ENCODE measurements at regions not wholly inside any gene's neighbourhood (a gene's known extent, or its start where the extent isn't known, plus 50 kb on each side); places are given as distances from the start of the nearest gene placed in this dataset.

GRCh38 chr17:71269201-71269600 lies 851.6 kb upstream of the SOX9 start:
- Histone ChIP-seq H3K36me3 (no peaks in the 10 kb centered on the region), H3K4me1 (no peaks in the 10 kb centered on the region), H3K27me3 (no peaks in the 10 kb centered on the region), H3K27ac (replicated peaks in 1 of 4) (no peak overlapping the region), H3K9me3 (peaks cover 0 to 29% (median 23%) of the 10 kb centered on the region in 4 donors), H3K4me3 (no peak overlapping the region)
- intact Hi-C loops (cut with DNase I), result no loop called here
- TF ChIP-seq EP300 (IDR thresholded peaks at IDR 0.05), result no peak
- TF ChIP-seq POLR2AphosphoS5 (IDR thresholded peaks at IDR 0.05), result no peak
- TF ChIP-seq CTCF (IDR thresholded peaks at IDR 0.05), result no peak
- TF ChIP-seq POLR2A (IDR thresholded peaks at IDR 0.05; ENCODE audit: low read depth), result no peak
- 88% methylated on average over 1 of the region's 1 CpG for WGBS
- no peak for DNase-seq (ENCODE audit: extremely low spot score)

DNA sequence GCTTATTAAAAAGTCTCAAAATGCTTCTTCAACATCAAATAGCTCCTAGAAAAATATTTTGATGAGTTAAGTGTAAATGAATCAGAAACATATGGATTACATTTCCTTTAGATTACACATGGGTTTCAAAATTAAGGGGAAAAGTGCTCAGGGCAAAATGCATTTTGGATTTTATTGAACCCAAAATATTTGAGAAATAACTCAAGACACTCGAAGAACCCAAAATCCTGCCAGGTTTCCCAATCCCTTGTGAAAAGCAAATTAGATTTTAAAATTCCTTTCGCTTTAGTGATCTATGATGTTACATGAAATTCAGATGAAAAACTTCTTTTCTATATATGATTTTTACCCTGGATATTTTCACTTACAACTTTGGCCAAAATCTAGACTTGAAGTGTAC lies 847.4 kb upstream of the SOX9 start:
- no peak for TF ChIP-seq POLR2AphosphoS5 (IDR thresholded peaks at IDR 0.05)
- no peak for TF ChIP-seq EP300 (IDR thresholded peaks at IDR 0.05)
- TF ChIP-seq POLR2A (IDR thresholded peaks at IDR 0.05; ENCODE audit: low read depth), result no peak
- intact Hi-C loops (cut with DNase I), result no loop called here

DNA sequence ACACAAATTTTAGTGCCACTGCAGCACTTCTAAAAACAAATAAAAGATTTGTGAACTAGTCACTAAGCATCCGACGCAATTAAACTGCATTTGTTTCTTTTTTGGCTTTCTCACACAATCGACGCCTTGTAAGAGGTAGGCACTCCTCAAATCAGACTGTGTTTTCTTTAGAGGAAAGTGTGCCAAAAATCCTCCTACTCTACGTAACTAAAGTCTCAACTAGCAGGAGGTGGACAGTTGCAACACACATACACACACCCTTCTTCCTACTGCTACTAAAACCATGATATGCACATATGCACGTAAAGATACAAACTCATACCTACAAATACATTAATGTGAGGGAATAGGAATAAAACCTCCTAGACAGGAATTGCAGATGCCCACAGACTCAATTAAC lies 844.7 kb upstream of the SOX9 start:
- no peak for DNase-seq (ENCODE audit: extremely low spot score)
- H3K4me1 ChIP-seq, result no peaks in the 10 kb centered on the region
- no peaks in the 10 kb centered on the region for H3K9me3 ChIP-seq
- no peaks in the 10 kb centered on the region for H3K36me3 ChIP-seq
- WGBS, result 75% methylated on average over 6 of the region's 6 CpGs
- H3K4me3 ChIP-seq, result no peak overlapping the region
- intact Hi-C loops (cut with DNase I), result no loop called here
- no peak overlapping the region for H3K27ac ChIP-seq (replicated peaks in 1 of 4)
- no peaks in the 10 kb centered on the region for H3K27me3 ChIP-seq
- TF ChIP-seq POLR2A (IDR thresholded peaks at IDR 0.05; ENCODE audit: low read depth) (no peak), CTCF (IDR thresholded peaks at IDR 0.05) (no peak), EP300 (IDR thresholded peaks at IDR 0.05) (no peak), POLR2AphosphoS5 (IDR thresholded peaks at IDR 0.05) (no peak)

More for the DNA sequence above, 847.4 kb upstream of the SOX9 start:
- 76% methylated on average over 2 of the region's 2 CpGs for WGBS
- Histone ChIP-seq H3K27ac (replicated peaks in 1 of 4) (no peak overlapping the region), H3K4me3 (no peak overlapping the region), H3K27me3 (no peaks in the 10 kb centered on the region), H3K36me3 (no peaks in the 10 kb centered on the region), H3K4me1 (no peaks in the 10 kb centered on the region), H3K9me3 (peaks cover 0 to 6% (median 3%) of the 10 kb centered on the region in 4 donors)
- DNase-seq (ENCODE audit: extremely low spot score), result no peak

DNA sequence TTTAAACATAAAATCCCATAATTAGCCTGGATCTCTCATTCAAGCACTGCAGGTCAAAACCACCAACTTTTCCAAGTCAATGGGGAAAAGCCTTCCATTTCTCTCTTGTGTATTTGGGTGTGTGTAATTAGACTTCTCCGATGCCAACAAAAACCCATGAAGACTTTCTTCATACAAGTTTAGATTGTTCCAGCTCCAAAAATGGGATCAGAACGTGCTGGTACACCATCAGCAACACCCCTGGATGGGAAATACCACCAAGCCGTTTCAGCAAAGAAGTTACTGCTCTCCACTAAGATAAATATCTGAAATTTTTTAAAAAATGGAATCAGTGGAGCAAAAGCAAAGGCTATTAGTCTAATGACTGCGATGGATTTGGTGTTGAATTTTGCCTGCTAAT lies 837.3 kb upstream of the SOX9 start:
- WGBS, result 76% methylated on average over 4 of the region's 4 CpGs
- no peak for DNase-seq (ENCODE audit: extremely low spot score)
- H3K27ac ChIP-seq (replicated peaks in 1 of 4), result no peak overlapping the region
- no peak for TF ChIP-seq POLR2AphosphoS5 (IDR thresholded peaks at IDR 0.05)
- H3K4me1 ChIP-seq, result no peaks in the 10 kb centered on the region
- no peaks in the 10 kb centered on the region for H3K27me3 ChIP-seq
- no peaks in the 10 kb centered on the region for H3K36me3 ChIP-seq
- no peak overlapping the region for H3K4me3 ChIP-seq
- intact Hi-C loops (cut with DNase I), result no loop called here
- no peaks in the 10 kb centered on the region for H3K9me3 ChIP-seq

- 91% methylated on average over 7 of the region's 7 CpGs for WGBS
- H3K27me3 ChIP-seq, result no peaks in the 10 kb centered on the region
- H3K4me1 ChIP-seq, result no peaks in the 10 kb centered on the region
- intact Hi-C loops (cut with DNase I), result no loop called here
- H3K9me3 ChIP-seq, result no peaks in the 10 kb centered on the region
- H3K27ac ChIP-seq (replicated peaks in 1 of 4), result no peak overlapping the region
- DNase-seq (ENCODE audit: extremely low spot score), result no peak
- H3K4me3 ChIP-seq, result no peak overlapping the region
- H3K36me3 ChIP-seq, result no peaks in the 10 kb centered on the region
- TF ChIP-seq EP300 (IDR thresholded peaks at IDR 0.05), result no peak
- TF ChIP-seq POLR2A (IDR thresholded peaks at IDR 0.05; ENCODE audit: low read depth), result no peak
- TF ChIP-seq POLR2AphosphoS5 (IDR thresholded peaks at IDR 0.05), result no peak
- no peak for TF ChIP-seq CTCF (IDR thresholded peaks at IDR 0.05)
Observed at GRCh38 chr17:71284032-71284755, 836.6 kb upstream of the SOX9 start.

- H3K27ac ChIP-seq (replicated peaks in 1 of 4), result no peak overlapping the region
- no peaks in the 10 kb centered on the region for H3K27me3 ChIP-seq
- intact Hi-C loops (cut with DNase I), result no loop called here
- H3K4me1 ChIP-seq, result no peaks in the 10 kb centered on the region
- TF ChIP-seq CTCF (IDR thresholded peaks at IDR 0.05), result no peak
- TF ChIP-seq EP300 (IDR thresholded peaks at IDR 0.05), result no peak
- TF ChIP-seq POLR2AphosphoS5 (IDR thresholded peaks at IDR 0.05), result no peak
- no peak for TF ChIP-seq POLR2A (IDR thresholded peaks at IDR 0.05; ENCODE audit: low read depth)
- no peaks in the 10 kb centered on the region for H3K36me3 ChIP-seq
- WGBS, result 78% methylated on average over 7 of the region's 7 CpGs
- no peaks in the 10 kb centered on the region for H3K9me3 ChIP-seq
- no peak for DNase-seq (ENCODE audit: extremely low spot score)
- no peak overlapping the region for H3K4me3 ChIP-seq
Observed at GRCh38 chr17:71286625-71287024, 834.2 kb upstream of the SOX9 start.
